HCT116 (cell line): ENCODE measurements at regions not wholly inside any gene's neighbourhood (a gene's known extent, or its start where the extent isn't known, plus 50 kb on each side); places are given as distances from the start of the nearest gene placed in this dataset.

Source experiments
- EZH2 ChIP-seq: fragments of 200-600 bp; sonication (generic); IDR thresholded peaks from 2 replicates; pipeline ENCODE4 v1.6.1; 2017; ENCODE audit warnings: antibody characterized with exemption, mixed run types
- JUND ChIP-seq: IDR thresholded peaks from 2 replicates; pipeline ENCODE4 v1.6.1; 2012
- POLR2A ChIP-seq: IDR thresholded peaks from 2 replicates; pipeline ENCODE4 v1.7.0; 2011; ENCODE audit warnings: borderline replicate concordance; ENCODE audit not compliant: insufficient read depth, insufficient read length; ENCODE audit errors: extremely low read depth
- POLR2AphosphoS5 ChIP-seq: IDR thresholded peaks from 2 replicates; pipeline ENCODE4 v1.6.1; 2011; ENCODE audit warnings: mild to moderate bottlenecking, low read depth, low read length, moderate library complexity
- SRF ChIP-seq: IDR thresholded peaks from 2 replicates; pipeline ENCODE4 v1.6.1; 2012; ENCODE audit warnings: low read depth
- TF ChIP-seq, protein P1 (sequence below), 3 experiments: fragments of 200-600 bp in 1 of 3; sonication (generic) in 1 of 3; IDR thresholded peaks in 2 of 3; conservative IDR thresholded peaks in 1 of 3; 2 replicates each; pipeline ENCODE4 v1.5.1; 2012 to 2017; ENCODE audit warnings: low read depth in 2 of 3, low read length in 2 of 3, antibody characterized with exemption in 1 of 3, borderline replicate concordance in 1 of 3, control low read depth in 1 of 3, mild to moderate bottlenecking in 1 of 3, mixed read lengths in 1 of 3, mixed run types in 1 of 3, moderate library complexity in 1 of 3; ENCODE audit not compliant: insufficient read depth in 1 of 3

- TF ChIP-seq POLR2AphosphoS5 (no peak), EZH2 (no peak), JUND (no peak), SRF (no peak), POLR2A (no peak)
- TF ChIP-seq, protein P1, sequence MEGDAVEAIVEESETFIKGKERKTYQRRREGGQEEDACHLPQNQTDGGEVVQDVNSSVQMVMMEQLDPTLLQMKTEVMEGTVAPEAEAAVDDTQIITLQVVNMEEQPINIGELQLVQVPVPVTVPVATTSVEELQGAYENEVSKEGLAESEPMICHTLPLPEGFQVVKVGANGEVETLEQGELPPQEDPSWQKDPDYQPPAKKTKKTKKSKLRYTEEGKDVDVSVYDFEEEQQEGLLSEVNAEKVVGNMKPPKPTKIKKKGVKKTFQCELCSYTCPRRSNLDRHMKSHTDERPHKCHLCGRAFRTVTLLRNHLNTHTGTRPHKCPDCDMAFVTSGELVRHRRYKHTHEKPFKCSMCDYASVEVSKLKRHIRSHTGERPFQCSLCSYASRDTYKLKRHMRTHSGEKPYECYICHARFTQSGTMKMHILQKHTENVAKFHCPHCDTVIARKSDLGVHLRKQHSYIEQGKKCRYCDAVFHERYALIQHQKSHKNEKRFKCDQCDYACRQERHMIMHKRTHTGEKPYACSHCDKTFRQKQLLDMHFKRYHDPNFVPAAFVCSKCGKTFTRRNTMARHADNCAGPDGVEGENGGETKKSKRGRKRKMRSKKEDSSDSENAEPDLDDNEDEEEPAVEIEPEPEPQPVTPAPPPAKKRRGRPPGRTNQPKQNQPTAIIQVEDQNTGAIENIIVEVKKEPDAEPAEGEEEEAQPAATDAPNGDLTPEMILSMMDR (IDR thresholded peaks at IDR 0.05 in 2 of 3, conservative IDR thresholded peaks at IDR 0.05 in 1 of 3; ENCODE audit: borderline replicate concordance in 1 of 3, insufficient read depth in 1 of 3, low read depth in 2 of 3, low read length in 2 of 3), result no peak
Measured at GRCh38 chr11:92276773-92277172, 52.2 kb downstream of the FAT3 start.
